SJCRH30 (cell line): ENCODE measurements at regions not wholly inside any gene's neighbourhood (a gene's known extent, or its start where the extent isn't known, plus 50 kb on each side); places are given as distances from the start of the nearest gene placed in this dataset.
A peak's percentile ranks its signal among the peaks of the same experiment; 100 is the strongest.

ENCODE experiments used
- DNase-seq, 2 experiments: peaks; one replicate each; pipeline ENCODE4 v3.0.0-alpha.2; 2015 to 2020
- H3K27ac ChIP-seq: fragments of 250-450 bp; sonication (Bioruptor Pico); 2 replicates; pipeline ENCODE4 v1.5.1; 2020; ENCODE audit warnings: mild to moderate bottlenecking, moderate library complexity
- H3K27me3 ChIP-seq: fragments of 250-450 bp; sonication (Bioruptor Pico); 2 replicates; pipeline ENCODE4 v1.5.1; 2020; ENCODE audit warnings: mild to moderate bottlenecking, moderate library complexity
- H3K36me3 ChIP-seq: fragments of 250-450 bp; sonication (Bioruptor Pico); 2 replicates; pipeline ENCODE4 v1.5.1; 2020; ENCODE audit warnings: mild to moderate bottlenecking, moderate library complexity
- H3K4me1 ChIP-seq: fragments of 250-450 bp; sonication (Bioruptor Pico); 2 replicates; pipeline ENCODE4 v1.5.1; 2020; ENCODE audit warnings: mild to moderate bottlenecking, moderate library complexity
- H3K4me3 ChIP-seq: fragments of 250-450 bp; sonication (Bioruptor Pico); 2 replicates; pipeline ENCODE4 v1.5.1; 2020; ENCODE audit warnings: mild to moderate bottlenecking, moderate library complexity
- H3K9me3 ChIP-seq: fragments of 250-450 bp; sonication (Bioruptor Pico); replicated peaks from 2 replicates; pipeline ENCODE4 v1.5.1; 2020; ENCODE audit warnings: mild to moderate bottlenecking, moderate library complexity

DNA sequence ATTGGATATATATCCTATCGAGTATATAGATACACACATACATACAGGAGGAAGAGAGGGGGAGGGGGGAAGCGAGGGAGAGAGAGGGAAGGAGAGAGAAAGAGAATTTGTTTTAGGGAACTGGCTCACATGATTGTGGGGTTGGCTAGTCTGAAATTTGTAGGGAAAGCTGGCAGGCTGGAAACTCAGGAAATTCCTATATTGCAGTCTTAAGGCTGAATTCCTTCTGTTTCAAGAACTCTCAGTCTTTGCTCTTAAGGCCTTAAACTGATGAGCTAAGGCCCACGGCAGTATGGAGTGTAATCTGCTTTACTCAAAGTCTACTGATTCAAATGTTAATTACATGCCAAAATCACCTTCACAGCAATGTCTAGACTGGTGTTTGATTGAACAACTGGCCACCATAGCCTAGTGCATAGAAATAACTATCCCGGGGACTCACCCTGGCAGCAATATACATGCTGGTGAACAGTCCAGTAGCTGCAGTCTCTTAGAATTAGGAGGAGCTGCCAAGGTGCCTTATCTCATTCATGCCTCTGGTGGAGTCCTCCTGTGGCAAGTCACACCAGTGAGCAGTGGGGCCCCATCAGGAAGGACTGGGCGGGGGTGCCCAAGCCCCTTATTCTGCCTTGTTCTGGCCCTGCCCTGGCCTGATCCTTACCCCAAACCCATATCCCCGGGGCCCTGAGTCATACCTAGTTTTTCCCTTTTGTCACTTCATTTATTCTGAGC lies 59.7 kb upstream of the AMPD3 start:
- no peak for DNase-seq
- H3K4me3 ChIP-seq, result no peak overlapping the region
- H3K4me1 ChIP-seq, result peaks cover 25% of the 10 kb centered on the region
- no peak overlapping the region for H3K27ac ChIP-seq
- no peaks in the 10 kb centered on the region for H3K9me3 ChIP-seq
- H3K36me3 ChIP-seq, result no peaks in the 10 kb centered on the region
- H3K27me3 ChIP-seq, result no peaks in the 10 kb centered on the region

DNA sequence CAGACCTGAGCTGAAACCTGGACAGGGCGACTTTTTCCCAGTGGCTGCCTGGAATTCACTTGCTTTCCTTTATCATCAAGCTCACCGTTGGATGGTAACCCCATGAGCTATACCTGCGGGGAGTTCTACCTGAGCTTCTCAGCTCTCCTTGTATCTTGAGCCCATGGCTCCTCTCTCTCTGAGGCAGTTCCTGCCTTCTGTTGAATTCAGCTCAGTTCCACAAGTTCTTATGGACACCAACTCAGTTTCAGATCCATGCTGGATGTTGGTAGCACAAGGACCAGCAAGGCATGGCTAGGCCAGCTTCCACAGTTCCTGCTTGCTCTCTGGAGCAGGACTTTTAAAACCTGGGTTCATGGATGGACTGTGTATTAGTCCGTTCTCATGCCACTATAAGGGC lies 58.3 kb upstream of the AMPD3 start:
- H3K36me3 ChIP-seq, result no peaks in the 10 kb centered on the region
- DNase-seq, result no peak
- peaks cover 25% of the 10 kb centered on the region for H3K4me1 ChIP-seq
- H3K4me3 ChIP-seq, result no peak overlapping the region
- peak overlapping the region; percentile 81 for H3K27ac ChIP-seq
- H3K9me3 ChIP-seq, result no peaks in the 10 kb centered on the region
- H3K27me3 ChIP-seq, result no peaks in the 10 kb centered on the region

DNA sequence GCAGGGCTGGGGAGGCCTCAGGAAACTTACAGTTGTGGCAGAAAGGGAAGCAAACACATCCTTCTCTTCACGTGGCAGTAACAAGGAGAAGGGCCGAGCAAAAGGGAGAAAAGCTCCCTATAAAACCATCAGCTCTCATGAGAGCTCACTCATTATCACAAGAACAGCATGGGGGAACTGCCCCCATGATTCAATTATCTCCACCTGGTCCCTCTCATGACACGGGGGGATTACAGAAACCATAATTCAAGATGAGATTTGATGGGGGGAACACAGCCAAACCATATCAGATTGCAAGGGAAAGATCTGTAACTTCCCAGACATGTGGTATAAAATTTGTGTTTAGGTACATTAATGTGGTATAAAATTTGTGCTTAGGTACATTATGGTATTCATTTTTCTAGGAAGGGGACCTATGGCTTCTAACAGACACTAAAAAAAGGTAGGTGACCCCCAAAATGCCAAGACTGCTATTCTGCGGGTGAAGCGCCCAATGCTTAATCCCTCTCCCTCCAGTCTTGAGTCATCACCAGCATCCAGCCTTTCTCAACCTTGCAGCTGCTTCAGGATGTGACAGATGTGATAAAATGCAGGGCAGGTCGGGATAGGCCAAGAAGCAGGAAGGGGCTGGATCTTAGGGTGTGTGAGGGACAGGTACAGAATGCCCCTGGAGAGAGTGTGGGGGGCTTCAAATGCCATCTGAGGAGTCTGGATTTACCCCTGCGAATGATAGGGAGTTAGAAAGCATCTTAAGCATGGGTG lies 57.7 kb upstream of the AMPD3 start:
- peak overlapping the region; percentile 81 for H3K27ac ChIP-seq
- H3K36me3 ChIP-seq, result no peaks in the 10 kb centered on the region
- H3K4me3 ChIP-seq, result no peak overlapping the region
- H3K9me3 ChIP-seq, result no peaks in the 10 kb centered on the region
- peak; percentile 90 to 94 for DNase-seq
- H3K27me3 ChIP-seq, result no peaks in the 10 kb centered on the region
- peaks cover 25% of the 10 kb centered on the region for H3K4me1 ChIP-seq

DNA sequence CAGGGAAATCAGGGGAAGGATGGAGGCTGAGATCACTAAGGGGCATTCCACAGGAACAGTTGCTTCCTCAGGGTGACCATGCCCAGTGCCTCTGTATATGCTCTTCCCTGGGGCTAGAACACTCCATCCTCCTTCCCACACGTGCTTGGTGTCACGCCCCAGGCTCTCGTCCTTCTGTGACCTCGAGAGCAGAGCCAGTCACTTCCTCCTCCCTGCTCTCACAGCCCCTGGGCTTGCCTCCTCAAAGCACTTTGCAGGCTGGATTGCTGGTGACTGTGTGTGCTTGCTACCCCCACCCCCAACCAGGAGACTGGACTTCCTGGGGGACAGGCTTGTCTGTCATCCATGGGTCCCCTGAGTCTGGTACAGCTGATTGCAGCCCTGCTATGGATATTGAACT lies 56.5 kb upstream of the AMPD3 start:
- peak; percentile 26 to 38 for DNase-seq
- no peaks in the 10 kb centered on the region for H3K9me3 ChIP-seq
- no peak overlapping the region for H3K4me3 ChIP-seq
- no peaks in the 10 kb centered on the region for H3K36me3 ChIP-seq
- H3K4me1 ChIP-seq, result peaks cover 25% of the 10 kb centered on the region
- no peaks in the 10 kb centered on the region for H3K27me3 ChIP-seq
- H3K27ac ChIP-seq, result peak overlapping the region; percentile 81; the same call in 1 of the 2 replicates

DNA sequence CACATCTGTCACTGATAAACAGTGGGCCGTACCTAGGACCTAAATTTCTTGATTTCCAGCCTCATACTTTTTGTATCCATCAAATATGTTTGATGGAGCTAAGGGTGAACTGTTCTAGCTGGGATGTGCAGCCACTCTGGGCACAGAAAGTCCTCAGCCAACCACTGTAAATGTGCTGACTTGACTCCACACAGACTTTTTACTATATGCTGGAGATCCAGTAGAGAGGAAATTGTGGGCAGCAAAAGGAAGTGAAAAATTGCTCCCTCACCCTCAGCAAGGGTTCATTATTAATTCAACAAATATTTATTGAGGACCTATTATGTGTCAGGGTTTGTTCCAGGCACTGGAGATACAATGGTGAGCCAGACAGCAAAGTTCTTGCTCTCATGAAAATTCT lies 54.2 kb upstream of the AMPD3 start:
- no peak for DNase-seq
- Histone ChIP-seq H3K27me3 (no peaks in the 10 kb centered on the region), H3K9me3 (no peaks in the 10 kb centered on the region), H3K36me3 (no peaks in the 10 kb centered on the region), H3K4me3 (no peak overlapping the region), H3K27ac (no peak overlapping the region), H3K4me1 (peaks cover 25% of the 10 kb centered on the region)

DNA sequence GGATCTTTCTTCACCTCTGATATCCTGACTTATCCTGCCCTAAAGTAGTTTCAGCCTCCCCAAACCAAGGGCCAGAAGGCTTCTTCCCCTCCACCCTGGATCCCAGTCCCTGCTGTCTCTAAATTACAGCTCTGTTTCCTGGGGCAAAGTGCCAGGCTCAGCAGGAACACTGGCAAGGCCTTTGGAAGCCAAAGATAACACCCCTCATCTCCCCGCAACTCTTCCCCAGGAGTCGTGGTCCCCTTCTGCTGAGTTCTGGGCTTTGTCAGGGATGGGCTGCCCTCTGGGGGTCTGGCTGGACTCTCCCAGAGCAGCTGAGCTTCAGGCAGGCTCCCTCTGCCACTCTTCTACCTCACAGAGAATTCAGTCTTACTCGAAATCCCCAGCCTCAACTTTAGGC lies 53.8 kb upstream of the AMPD3 start:
- peak in 1 of 2 experiments; percentile 37 for DNase-seq
- H3K4me3 ChIP-seq, result no peak overlapping the region
- H3K27ac ChIP-seq, result no peak overlapping the region
- peaks cover 25% of the 10 kb centered on the region for H3K4me1 ChIP-seq
- no peaks in the 10 kb centered on the region for H3K9me3 ChIP-seq
- H3K27me3 ChIP-seq, result no peaks in the 10 kb centered on the region
- H3K36me3 ChIP-seq, result no peaks in the 10 kb centered on the region

DNA sequence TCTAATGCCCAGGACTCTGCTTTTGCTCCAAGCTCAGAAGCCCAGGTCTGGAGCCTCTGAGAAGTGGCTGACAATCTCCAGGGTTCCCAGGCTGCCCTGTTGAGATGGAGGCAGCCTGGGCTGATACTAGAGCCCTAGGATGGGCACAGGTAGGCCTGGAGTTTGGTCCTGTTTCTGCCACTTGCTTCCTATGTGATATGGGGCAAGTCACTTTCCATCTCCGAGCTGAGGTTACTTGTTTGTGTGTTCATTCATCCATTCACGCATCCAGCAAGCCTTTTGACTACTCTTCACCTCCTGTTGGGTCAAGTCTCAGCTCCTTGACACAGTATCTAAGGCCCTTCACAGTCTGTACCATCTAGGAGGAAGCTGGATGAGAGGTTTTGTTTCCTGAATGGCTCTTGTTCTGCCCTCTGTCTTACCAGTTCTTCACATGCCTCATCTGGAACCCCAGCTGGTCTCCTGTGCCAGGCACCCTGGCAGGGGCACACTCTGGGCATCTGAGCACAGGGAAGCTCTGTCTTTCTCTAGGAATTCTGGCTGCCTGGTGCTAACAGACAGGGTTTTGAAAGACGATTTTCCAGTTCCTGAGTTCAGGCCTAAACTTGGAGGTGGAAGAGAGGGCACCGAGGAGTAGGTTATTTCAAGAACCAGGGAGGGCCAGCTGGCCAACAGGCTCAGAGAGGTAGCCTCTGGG lies 53.2 kb upstream of the AMPD3 start:
- no peak overlapping the region for H3K27ac ChIP-seq
- DNase-seq, result no peak
- no peaks in the 10 kb centered on the region for H3K27me3 ChIP-seq

More for the DNA sequence above, 53.2 kb upstream of the AMPD3 start:
- peaks cover 22% of the 10 kb centered on the region for H3K4me1 ChIP-seq
- no peaks in the 10 kb centered on the region for H3K36me3 ChIP-seq
- no peaks in the 10 kb centered on the region for H3K9me3 ChIP-seq
- H3K4me3 ChIP-seq, result no peak overlapping the region
